ENCODE measurements at regions not wholly inside any gene's neighbourhood (a gene's known extent, or its start where the extent isn't known, plus 50 kb on each side); places are given as distances from the start of the nearest gene placed in this dataset.

GRCh38 chr13:21894091-21894490 lies 223.2 kb downstream of the FGF9 start:
- TF ChIP-seq CTCF (IDR thresholded peaks at IDR 0.05 in 4 of 5, conservative IDR thresholded peaks at IDR 0.05 in 1 of 5) (no peak), POLR2A (IDR thresholded peaks at IDR 0.05) (no peak)

Measured in gastrocnemius medialis (tissue), 4 donors.